A549 (cell line): ENCODE measurements at regions not wholly inside any gene's neighbourhood (a gene's known extent, or its start where the extent isn't known, plus 50 kb on each side); places are given as distances from the start of the nearest gene placed in this dataset.

Experiments
- CTCF ChIP-seq: fragments of >200 bp; sonication (Bioruptor Twin); formaldehyde crosslinking; IDR thresholded peaks from 3 replicates; pipeline ENCODE4 v1.5.1; 2016
- E2F6 ChIP-seq: IDR thresholded peaks from 2 replicates; pipeline ENCODE4 v1.6.1; 2012; ENCODE audit warnings: low read depth, borderline replicate concordance
- ELK1 ChIP-seq: fragments of 150-350 bp; IDR thresholded peaks from 2 replicates; pipeline ENCODE4 v1.6.1; 2014; ENCODE audit warnings: low read depth, mild to moderate bottlenecking, low read length
- EP300 ChIP-seq, 2 experiments: fragments of >200 bp; sonication (Bioruptor Twin); formaldehyde crosslinking; IDR thresholded peaks; 2 replicates in 1 of 2; 3 replicates in 1 of 2; pipeline ENCODE4 v1.6.1; 2016 to 2017
- HMGXB4 ChIP-seq: fragments of 250-450 bp; sonication (Bioruptor Pico); IDR thresholded peaks from 2 replicates; pipeline ENCODE4 v1.5.0; 2021; ENCODE audit warnings: mild to moderate bottlenecking, moderate library complexity, borderline replicate concordance
- KDM1A ChIP-seq: fragments of 200-600 bp; sonication (generic); IDR thresholded peaks from 2 replicates; pipeline ENCODE4 v1.6.1; 2016; ENCODE audit warnings: low read depth, mild to moderate bottlenecking
- MYC ChIP-seq: IDR thresholded peaks from 2 replicates; pipeline ENCODE4 v1.6.1; 2012; ENCODE audit warnings: mild to moderate bottlenecking, inconsistent platforms, low read length, improper control_type of control experiment, borderline replicate concordance
- POLR2A ChIP-seq: IDR thresholded peaks from 2 replicates; pipeline ENCODE4 v1.6.1; 2012; ENCODE audit warnings: mild to moderate bottlenecking, low read length
- POLR2AphosphoS2 ChIP-seq: conservative IDR thresholded peaks from 2 replicates; pipeline ENCODE4 v1.6.1; 2012; ENCODE audit warnings: low read length, improper control_type of control experiment, inconsistent platforms
- RAD21 ChIP-seq, 2 experiments: fragments of >200 bp in 1 of 2; sonication (Bioruptor Twin) in 1 of 2; formaldehyde crosslinking in 1 of 2; IDR thresholded peaks in 1 of 2; conservative IDR thresholded peaks in 1 of 2; 2 replicates in 1 of 2; 3 replicates in 1 of 2; pipeline ENCODE4 v1.6.1; 2012 to 2018; ENCODE audit warnings: inconsistent platforms in 1 of 2
- RCOR1 ChIP-seq: fragments of 150-350 bp; IDR thresholded peaks from 2 replicates; pipeline ENCODE4 v1.6.1; 2014; ENCODE audit warnings: antibody characterized with exemption, low read length, low read depth
- REST ChIP-seq: fragments of 200-600 bp; sonication (generic); IDR thresholded peaks from 2 replicates; pipeline ENCODE4 v1.6.1; 2016; ENCODE audit warnings: antibody characterized with exemption, mild to moderate bottlenecking, moderate library complexity
- RFX5 ChIP-seq: fragments of 450-650 bp; IDR thresholded peaks from 2 replicates; pipeline ENCODE4 v1.7.1; 2014; ENCODE audit warnings: antibody characterized with exemption, mild to moderate bottlenecking, moderate library complexity
- USF2 ChIP-seq: fragments of 450-650 bp; IDR thresholded peaks from 2 replicates; pipeline ENCODE4 v1.6.1; 2014; ENCODE audit warnings: antibody characterized with exemption

- TF ChIP-seq E2F6 = no peak
- no peak for TF ChIP-seq CTCF
- TF ChIP-seq KDM1A = no peak
- TF ChIP-seq USF2 = no peak
- no peak for TF ChIP-seq REST
- no peak for TF ChIP-seq ELK1
- TF ChIP-seq RFX5 = no peak
- TF ChIP-seq RCOR1 = no peak
- no peak for TF ChIP-seq POLR2AphosphoS2
- TF ChIP-seq POLR2A = no peak
- TF ChIP-seq EP300 (IDR thresholded peaks at IDR 0.05) = no peak
- no peak for TF ChIP-seq MYC
- TF ChIP-seq HMGXB4 (CRISPR knock-in tag) = no peak
- TF ChIP-seq RAD21 (conservative IDR thresholded peaks at IDR 0.05 in 1 of 2, IDR thresholded peaks at IDR 0.05 in 1 of 2) = no peak
Measured at GRCh38 chr12:86669010-86669409, 412.8 kb upstream of the MGAT4C start.
